ENCODE measurements at regions not wholly inside any gene's neighbourhood (a gene's known extent, or its start where the extent isn't known, plus 50 kb on each side); places are given as distances from the start of the nearest gene placed in this dataset.

GRCh38 chr16:74080311-74080710 lies 216.3 kb upstream of the PSMD7 start:
- no peak overlapping the region for H3K27ac ChIP-seq (ENCODE audit: low read depth in 1 of 2, low read length in 1 of 2)
- 44 to 66% methylated on average over 8 of the region's 8 CpGs for WGBS, 2 donors
- H3K9ac ChIP-seq (ENCODE audit: insufficient read depth in 1 of 2, low read length in 2 of 2), result no peak overlapping the region
- DNase-seq (no peak), ATAC-seq (ENCODE audit: insufficient read depth, low FRiP score) (no peak)
- H3K4me1 ChIP-seq (ENCODE audit: control insufficient read depth in 5 of 5, insufficient read depth in 5 of 5, low read length in 5 of 5), result no peaks in the 10 kb centered on the region
- H3K27me3 ChIP-seq (ENCODE audit: control insufficient read depth in 3 of 3, insufficient read depth in 3 of 3, low read length in 2 of 3), result no peaks in the 10 kb centered on the region
- H3K4me3 ChIP-seq, result no peak overlapping the region
- no peaks in the 10 kb centered on the region for H3K36me3 ChIP-seq (ENCODE audit: control insufficient read depth in 4 of 4, insufficient read depth in 4 of 4, low read length in 4 of 4)
- peaks cover 0 to 3% (median under 1%) of the 10 kb centered on the region in 4 donors for H3K9me3 ChIP-seq (ENCODE audit: control insufficient read depth in 4 of 4, insufficient read depth in 3 of 4, low read length in 3 of 4)
- no peak for TF ChIP-seq CTCF (IDR thresholded peaks at IDR 0.05; ENCODE audit: control extremely low read depth, extremely low read depth)

GRCh38 chr16:74079232-74079586 lies 217.4 kb upstream of the PSMD7 start:
- no peak for TF ChIP-seq CTCF (IDR thresholded peaks at IDR 0.05; ENCODE audit: control extremely low read depth, extremely low read depth)
- 67 to 93% methylated on average over 1 of the region's 1 CpG for WGBS, 2 donors
- H3K4me1 ChIP-seq (ENCODE audit: control insufficient read depth in 5 of 5, insufficient read depth in 5 of 5, low read length in 5 of 5), result no peaks in the 10 kb centered on the region
- H3K27ac ChIP-seq (ENCODE audit: low read depth in 1 of 2, low read length in 1 of 2), result no peak overlapping the region
- H3K9me3 ChIP-seq (ENCODE audit: control insufficient read depth in 4 of 4, insufficient read depth in 3 of 4, low read length in 3 of 4), result peaks cover 0 to 5% (median 1%) of the 10 kb centered on the region in 4 donors
- H3K9ac ChIP-seq (ENCODE audit: insufficient read depth in 1 of 2, low read length in 2 of 2), result no peak overlapping the region
- ATAC-seq (ENCODE audit: insufficient read depth, low FRiP score), result no peak
- no peak overlapping the region for H3K4me3 ChIP-seq
- no peaks in the 10 kb centered on the region for H3K36me3 ChIP-seq (ENCODE audit: control insufficient read depth in 4 of 4, insufficient read depth in 4 of 4, low read length in 4 of 4)
- H3K27me3 ChIP-seq (ENCODE audit: control insufficient read depth in 3 of 3, insufficient read depth in 3 of 3, low read length in 2 of 3), result no peaks in the 10 kb centered on the region
- no peak for DNase-seq

GRCh38 chr16:74078511-74079231 lies 217.9 kb upstream of the PSMD7 start:
- peaks cover 0 to 5% (median 1%) of the 10 kb centered on the region in 4 donors for H3K9me3 ChIP-seq (ENCODE audit: control insufficient read depth in 4 of 4, insufficient read depth in 3 of 4, low read length in 3 of 4)
- H3K9ac ChIP-seq (ENCODE audit: insufficient read depth in 1 of 2, low read length in 2 of 2), result no peak overlapping the region
- 73 to 83% methylated on average over 8 of the region's 8 CpGs for WGBS, 2 donors
- no peak overlapping the region for H3K4me3 ChIP-seq
- H3K4me1 ChIP-seq (ENCODE audit: control insufficient read depth in 5 of 5, insufficient read depth in 5 of 5, low read length in 5 of 5), result no peaks in the 10 kb centered on the region
- ATAC-seq (ENCODE audit: insufficient read depth, low FRiP score) (no peak), DNase-seq (no peak)
- no peaks in the 10 kb centered on the region for H3K36me3 ChIP-seq (ENCODE audit: control insufficient read depth in 4 of 4, insufficient read depth in 4 of 4, low read length in 4 of 4)
- TF ChIP-seq CTCF (IDR thresholded peaks at IDR 0.05; ENCODE audit: control extremely low read depth, extremely low read depth), result no peak
- H3K27me3 ChIP-seq (ENCODE audit: control insufficient read depth in 3 of 3, insufficient read depth in 3 of 3, low read length in 2 of 3), result no peaks in the 10 kb centered on the region
- H3K27ac ChIP-seq (ENCODE audit: low read depth in 1 of 2, low read length in 1 of 2), result no peak overlapping the region

- ATAC-seq (ENCODE audit: insufficient read depth, low FRiP score), result no peak
- Histone ChIP-seq H3K36me3 (ENCODE audit: control insufficient read depth in 4 of 4, insufficient read depth in 4 of 4, low read length in 4 of 4) (no peaks in the 10 kb centered on the region), H3K4me3 (no peak overlapping the region), H3K9ac (ENCODE audit: insufficient read depth in 1 of 2, low read length in 2 of 2) (no peak overlapping the region), H3K4me1 (ENCODE audit: control insufficient read depth in 5 of 5, insufficient read depth in 5 of 5, low read length in 5 of 5) (no peaks in the 10 kb centered on the region), H3K27ac (ENCODE audit: low read depth in 1 of 2, low read length in 1 of 2) (no peak overlapping the region), H3K27me3 (ENCODE audit: control insufficient read depth in 3 of 3, insufficient read depth in 3 of 3, low read length in 2 of 3) (no peaks in the 10 kb centered on the region), H3K9me3 (ENCODE audit: control insufficient read depth in 4 of 4, insufficient read depth in 3 of 4, low read length in 3 of 4) (peaks cover 0 to 5% (median 1%) of the 10 kb centered on the region in 4 donors)
- TF ChIP-seq CTCF (IDR thresholded peaks at IDR 0.05; ENCODE audit: control extremely low read depth, extremely low read depth), result no peak
- no peak for DNase-seq
- WGBS, 2 donors, result 91 to 92% methylated on average over 2 of the region's 2 CpGs
These were observed 220.0 kb upstream of the PSMD7 start for GRCh38 chr16:74076568-74076967.

All from lung (tissue), 11 donors.